GM19238 (cell line): ENCODE measurements at regions not wholly inside any gene's neighbourhood (a gene's known extent, or its start where the extent isn't known, plus 50 kb on each side); places are given as distances from the start of the nearest gene placed in this dataset.
"Not testable (repeated sequence)": the region's sequence is repeated elsewhere in the genome, so short reads cannot be mapped to it uniquely, and the experiment has no call there.

ENCODE experiments used
- DNase-seq: peaks from one replicate; pipeline ENCODE4 v3.0.0; 2011; ENCODE audit warnings: low spot score; ENCODE audit not compliant: insufficient read length

GRCh38 chr2:8346706-8347430 is 335.0 kb upstream of the ID2 start:
- DNase-seq = no peak

GRCh38 chr2:8348911-8349310 is 332.9 kb upstream of the ID2 start:
- not testable (repeated sequence) for DNase-seq

- no peak for DNase-seq
Observed at GRCh38 chr2:8352296-8352695, 329.6 kb upstream of the ID2 start.

- no peak for DNase-seq
Observed at GRCh38 chr2:8352989-8353388, 328.9 kb upstream of the ID2 start.

- no peak for DNase-seq
Observed at GRCh38 chr2:8355102-8355859, 326.6 kb upstream of the ID2 start.

- DNase-seq = no peak
Observed at GRCh38 chr2:8357738-8358518, 323.9 kb upstream of the ID2 start.

- DNase-seq = no peak
Observed at GRCh38 chr2:8361930-8362329, 319.9 kb upstream of the ID2 start.

- DNase-seq = no peak
Observed at GRCh38 chr2:8363161-8363560, 318.7 kb upstream of the ID2 start.

GRCh38 chr2:8364668-8365067 is 317.2 kb upstream of the ID2 start:
- DNase-seq = no peak

- no peak for DNase-seq
Observed at GRCh38 chr2:8365331-8365910, 316.4 kb upstream of the ID2 start.

GRCh38 chr2:8367833-8368232 is 314.0 kb upstream of the ID2 start:
- no peak for DNase-seq

GRCh38 chr2:8368463-8368862 is 313.4 kb upstream of the ID2 start:
- DNase-seq = no peak

GRCh38 chr2:8369522-8369921 is 312.3 kb upstream of the ID2 start:
- no peak for DNase-seq

- DNase-seq = no peak
Observed at GRCh38 chr2:8370258-8370802, 311.5 kb upstream of the ID2 start.

- DNase-seq = no peak
Observed at GRCh38 chr2:8371653-8372052, 310.2 kb upstream of the ID2 start.

- no peak for DNase-seq
Observed at GRCh38 chr2:8374782-8375181, 307.1 kb upstream of the ID2 start.

- DNase-seq = no peak
Observed at GRCh38 chr2:8376603-8377410, 305.0 kb upstream of the ID2 start.

- no peak for DNase-seq
Observed at GRCh38 chr2:8378016-8378810, 303.6 kb upstream of the ID2 start.

GRCh38 chr2:8379128-8379527 is 302.7 kb upstream of the ID2 start:
- no peak for DNase-seq

- no peak for DNase-seq
Observed at GRCh38 chr2:8379549-8379948, 302.3 kb upstream of the ID2 start.
